Lower leg skin (tissue), 3 donors: ENCODE measurements at regions not wholly inside any gene's neighbourhood (a gene's known extent, or its start where the extent isn't known, plus 50 kb on each side); places are given as distances from the start of the nearest gene placed in this dataset.

Experiments used
- CTCF ChIP-seq, 3 donors: fragments of 450-650 bp; IDR thresholded peaks; one replicate each; pipeline ENCODE4 v1.5.1; 2016; ENCODE audit warnings: antibody characterized with exemption in 3 of 3, mild to moderate bottlenecking in 3 of 3, moderate library complexity in 2 of 3
- POLR2A ChIP-seq, 2 donors: fragments of 450-650 bp; IDR thresholded peaks; one replicate each; pipeline ENCODE4 v1.6.1; 2016 to 2017; ENCODE audit warnings: antibody characterized with exemption in 2 of 2, mild to moderate bottlenecking in 1 of 2, moderate library complexity in 1 of 2

GRCh38 chr20:40631119-40631631, 57.9 kb downstream of the MAFB start:
- no peak for TF ChIP-seq CTCF (IDR thresholded peaks at IDR 0.05)
- no peak for TF ChIP-seq POLR2A (IDR thresholded peaks at IDR 0.05)
